BE2C (cell line): ENCODE measurements at regions not wholly inside any gene's neighbourhood (a gene's known extent, or its start where the extent isn't known, plus 50 kb on each side); places are given as distances from the start of the nearest gene placed in this dataset.

ENCODE experiments used
- DNase-seq: peaks from one replicate; pipeline ENCODE4 v3.0.0-alpha.2; 2020
- H3K27me3 ChIP-seq: fragments of 250-450 bp; sonication (Bioruptor Pico); 2 replicates; pipeline ENCODE4 v1.5.1; 2020; ENCODE audit warnings: mild to moderate bottlenecking
- H3K36me3 ChIP-seq: fragments of 250-450 bp; sonication (Bioruptor Pico); 2 replicates; pipeline ENCODE4 v1.5.1; 2020; ENCODE audit warnings: mild to moderate bottlenecking
- H3K4me1 ChIP-seq: fragments of 250-450 bp; sonication (Bioruptor Pico); 2 replicates; pipeline ENCODE4 v1.5.1; 2020
- H3K4me3 ChIP-seq: 2 replicates; pipeline ENCODE4 v1.5.1; 2011; ENCODE audit warnings: low read depth, low read length
- H3K9me3 ChIP-seq: fragments of 250-450 bp; sonication (Bioruptor Pico); 2 replicates; pipeline ENCODE4 v1.5.1; 2020
- TF ChIP-seq, protein P1 (sequence below): IDR thresholded peaks from 2 replicates; pipeline ENCODE4 v1.5.1; 2012; ENCODE audit warnings: mild to moderate bottlenecking, low read depth, low read length

DNA sequence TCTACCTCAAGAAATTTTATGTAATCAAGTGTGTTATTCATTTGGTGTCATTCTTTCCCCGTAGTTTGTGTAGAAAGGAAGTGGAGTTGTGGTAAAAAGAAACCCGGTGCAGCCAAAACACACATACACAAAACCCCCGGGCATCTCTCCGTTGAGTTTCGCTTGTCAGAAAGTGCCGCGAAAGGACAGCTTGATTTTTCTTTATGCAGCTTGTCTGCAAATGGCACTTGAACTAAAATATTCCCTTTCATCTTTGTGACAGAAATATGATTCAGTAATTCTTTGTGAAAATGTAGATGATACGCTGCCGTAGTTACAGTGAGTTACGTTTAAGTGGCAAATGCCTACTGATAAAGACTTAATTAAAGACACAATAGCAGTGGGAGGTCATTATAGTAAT, 268.8 kb upstream of the SPRED2 start:
- TF ChIP-seq, protein P1, sequence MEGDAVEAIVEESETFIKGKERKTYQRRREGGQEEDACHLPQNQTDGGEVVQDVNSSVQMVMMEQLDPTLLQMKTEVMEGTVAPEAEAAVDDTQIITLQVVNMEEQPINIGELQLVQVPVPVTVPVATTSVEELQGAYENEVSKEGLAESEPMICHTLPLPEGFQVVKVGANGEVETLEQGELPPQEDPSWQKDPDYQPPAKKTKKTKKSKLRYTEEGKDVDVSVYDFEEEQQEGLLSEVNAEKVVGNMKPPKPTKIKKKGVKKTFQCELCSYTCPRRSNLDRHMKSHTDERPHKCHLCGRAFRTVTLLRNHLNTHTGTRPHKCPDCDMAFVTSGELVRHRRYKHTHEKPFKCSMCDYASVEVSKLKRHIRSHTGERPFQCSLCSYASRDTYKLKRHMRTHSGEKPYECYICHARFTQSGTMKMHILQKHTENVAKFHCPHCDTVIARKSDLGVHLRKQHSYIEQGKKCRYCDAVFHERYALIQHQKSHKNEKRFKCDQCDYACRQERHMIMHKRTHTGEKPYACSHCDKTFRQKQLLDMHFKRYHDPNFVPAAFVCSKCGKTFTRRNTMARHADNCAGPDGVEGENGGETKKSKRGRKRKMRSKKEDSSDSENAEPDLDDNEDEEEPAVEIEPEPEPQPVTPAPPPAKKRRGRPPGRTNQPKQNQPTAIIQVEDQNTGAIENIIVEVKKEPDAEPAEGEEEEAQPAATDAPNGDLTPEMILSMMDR: no peak
- H3K36me3 ChIP-seq: no peaks in the 10 kb centered on the region
- no peak overlapping the region for H3K4me3 ChIP-seq
- no peaks in the 10 kb centered on the region for H3K4me1 ChIP-seq
- H3K9me3 ChIP-seq: no peaks in the 10 kb centered on the region
- no peaks in the 10 kb centered on the region for H3K27me3 ChIP-seq
- DNase-seq: no peak

GRCh38 chr2:65700720-65701119, 268.3 kb upstream of the SPRED2 start:
- Histone ChIP-seq H3K4me3 (no peak overlapping the region), H3K27me3 (no peaks in the 10 kb centered on the region), H3K4me1 (no peaks in the 10 kb centered on the region), H3K36me3 (no peaks in the 10 kb centered on the region), H3K9me3 (no peaks in the 10 kb centered on the region)
- DNase-seq: no peak
- TF ChIP-seq, protein P1: no peak

DNA sequence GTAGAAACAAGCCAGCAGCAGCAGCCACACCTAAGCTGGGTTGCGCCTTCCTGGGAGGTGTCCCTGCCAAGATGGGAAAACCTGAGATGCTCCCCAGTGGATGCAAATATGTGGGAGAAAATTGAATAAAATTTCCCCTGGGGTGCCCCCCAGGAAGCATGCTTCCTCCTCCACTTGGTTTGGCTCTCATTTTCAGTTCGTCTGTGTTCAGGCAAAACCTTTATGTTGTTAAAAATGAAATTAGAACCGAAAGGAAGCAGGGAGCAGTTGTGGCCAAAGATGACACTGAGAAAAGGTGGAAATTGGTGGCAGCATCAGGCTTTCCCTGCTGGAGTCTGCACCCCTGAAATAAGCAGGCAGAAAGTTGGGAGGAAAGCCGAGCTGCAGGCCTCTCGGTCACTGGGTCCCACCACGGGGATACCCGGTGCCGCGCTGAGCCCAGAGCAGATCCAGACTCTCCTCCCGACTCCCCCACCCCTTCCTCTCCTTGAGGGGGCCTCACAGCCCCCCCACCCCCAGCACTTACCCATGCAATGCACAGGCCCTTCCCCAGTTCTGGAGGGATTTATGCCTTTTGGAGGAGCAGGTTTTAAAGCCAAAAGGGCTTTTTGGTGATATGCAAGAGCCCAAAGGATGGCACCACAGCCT, 267.7 kb upstream of the SPRED2 start:
- H3K9me3 ChIP-seq: no peaks in the 10 kb centered on the region
- H3K27me3 ChIP-seq: no peaks in the 10 kb centered on the region
- TF ChIP-seq, protein P1: no peak
- no peaks in the 10 kb centered on the region for H3K36me3 ChIP-seq
- no peaks in the 10 kb centered on the region for H3K4me1 ChIP-seq
- no peak overlapping the region for H3K4me3 ChIP-seq
- no peak for DNase-seq

- no peak for DNase-seq
- Histone ChIP-seq H3K27me3 (no peaks in the 10 kb centered on the region), H3K9me3 (no peaks in the 10 kb centered on the region), H3K36me3 (no peaks in the 10 kb centered on the region), H3K4me1 (no peaks in the 10 kb centered on the region), H3K4me3 (no peak overlapping the region)
- TF ChIP-seq, protein P1: no peak
Observed at GRCh38 chr2:65691816-65692215, 259.4 kb upstream of the SPRED2 start.

DNA sequence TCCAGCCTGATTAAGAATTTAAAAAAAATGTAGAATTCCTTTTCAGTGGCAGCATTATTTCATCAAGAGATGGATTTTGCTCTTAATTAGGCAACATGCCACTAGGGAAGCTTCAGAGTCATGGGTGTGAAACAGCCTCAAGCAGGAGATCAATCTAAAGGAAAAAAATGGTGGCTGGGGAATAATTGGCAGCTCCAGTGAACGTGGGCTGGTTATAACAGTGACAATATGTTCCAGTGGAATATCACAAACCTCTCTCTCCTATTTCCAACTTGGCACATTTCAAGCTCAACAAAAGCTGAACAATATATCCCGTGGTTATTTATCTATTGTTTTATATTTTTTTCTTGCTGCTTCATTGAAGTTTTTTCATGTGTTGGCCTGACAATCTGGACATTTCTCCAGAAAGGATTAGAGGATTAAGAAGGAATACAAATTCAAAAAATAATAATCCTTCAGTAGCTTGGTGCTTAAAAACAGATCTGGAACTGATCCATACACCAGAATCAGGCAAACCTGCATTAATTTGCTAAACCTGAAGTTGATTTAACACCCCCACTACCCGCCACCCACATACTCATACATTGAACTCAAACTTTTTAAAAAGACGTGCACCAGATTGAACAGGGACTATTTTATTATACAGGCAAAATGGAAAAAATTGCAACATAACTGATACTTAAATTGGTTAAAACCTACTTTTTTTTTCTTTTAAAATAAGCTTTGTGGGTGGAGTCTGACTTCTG, 255.9 kb upstream of the SPRED2 start:
- TF ChIP-seq, protein P1: no peak
- Histone ChIP-seq H3K36me3 (no peaks in the 10 kb centered on the region), H3K9me3 (no peaks in the 10 kb centered on the region), H3K4me3 (no peak overlapping the region), H3K27me3 (no peaks in the 10 kb centered on the region), H3K4me1 (no peaks in the 10 kb centered on the region)
- no peak for DNase-seq

DNA sequence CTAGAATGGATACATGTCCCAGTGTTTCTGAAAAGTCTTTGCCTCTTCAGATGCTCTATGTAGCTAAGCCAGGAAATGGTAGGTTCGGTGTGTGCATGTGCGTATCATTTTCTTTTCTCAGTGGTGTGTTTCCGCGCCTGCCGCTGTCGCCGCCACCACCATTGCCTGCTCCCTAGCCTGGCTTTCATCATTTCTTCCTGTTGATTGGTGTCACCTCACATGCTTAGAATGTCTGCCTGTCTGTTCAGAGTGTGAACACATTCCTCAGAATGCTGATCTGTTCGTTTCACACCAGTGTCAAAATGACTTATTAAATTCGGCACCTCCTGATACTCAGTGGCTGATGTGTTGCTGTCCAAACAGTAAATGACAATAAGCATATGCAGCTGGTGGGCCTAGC, 255.2 kb upstream of the SPRED2 start:
- Histone ChIP-seq H3K4me1 (no peaks in the 10 kb centered on the region), H3K9me3 (no peaks in the 10 kb centered on the region), H3K27me3 (no peaks in the 10 kb centered on the region), H3K4me3 (no peak overlapping the region), H3K36me3 (no peaks in the 10 kb centered on the region)
- no peak for DNase-seq
- TF ChIP-seq, protein P1: no peak
